Gastroesophageal sphincter (tissue), 3 donors: ENCODE measurements at regions not wholly inside any gene's neighbourhood (a gene's known extent, or its start where the extent isn't known, plus 50 kb on each side); places are given as distances from the start of the nearest gene placed in this dataset.

Source experiments
- POLR2A ChIP-seq, 2 donors: fragments of 450-650 bp; IDR thresholded peaks; one replicate each; pipeline ENCODE4 v1.6.1; 2017; ENCODE audit warnings: antibody characterized with exemption in 2 of 2, mild to moderate bottlenecking in 2 of 2, moderate library complexity in 1 of 2
- POLR2AphosphoS5 ChIP-seq: sonication (generic); formaldehyde crosslinking; IDR thresholded peaks from one replicate; pipeline ENCODE4 v1.6.1; 2017; ENCODE audit warnings: antibody characterized with exemption
- TF ChIP-seq, protein P1 (sequence below), 4 experiments: fragments of 200-600 bp in 2 of 4; fragments of 450-650 bp in 2 of 4; sonication (generic) in 1 of 4; IDR thresholded peaks; one replicate each; pipeline ENCODE4 v1.5.1; 2017 to 2019; ENCODE audit warnings: antibody characterized with exemption in 4 of 4, mild to moderate bottlenecking in 2 of 4, moderate library complexity in 2 of 4

- TF ChIP-seq POLR2A (IDR thresholded peaks at IDR 0.05): no peak
- TF ChIP-seq, protein P1, sequence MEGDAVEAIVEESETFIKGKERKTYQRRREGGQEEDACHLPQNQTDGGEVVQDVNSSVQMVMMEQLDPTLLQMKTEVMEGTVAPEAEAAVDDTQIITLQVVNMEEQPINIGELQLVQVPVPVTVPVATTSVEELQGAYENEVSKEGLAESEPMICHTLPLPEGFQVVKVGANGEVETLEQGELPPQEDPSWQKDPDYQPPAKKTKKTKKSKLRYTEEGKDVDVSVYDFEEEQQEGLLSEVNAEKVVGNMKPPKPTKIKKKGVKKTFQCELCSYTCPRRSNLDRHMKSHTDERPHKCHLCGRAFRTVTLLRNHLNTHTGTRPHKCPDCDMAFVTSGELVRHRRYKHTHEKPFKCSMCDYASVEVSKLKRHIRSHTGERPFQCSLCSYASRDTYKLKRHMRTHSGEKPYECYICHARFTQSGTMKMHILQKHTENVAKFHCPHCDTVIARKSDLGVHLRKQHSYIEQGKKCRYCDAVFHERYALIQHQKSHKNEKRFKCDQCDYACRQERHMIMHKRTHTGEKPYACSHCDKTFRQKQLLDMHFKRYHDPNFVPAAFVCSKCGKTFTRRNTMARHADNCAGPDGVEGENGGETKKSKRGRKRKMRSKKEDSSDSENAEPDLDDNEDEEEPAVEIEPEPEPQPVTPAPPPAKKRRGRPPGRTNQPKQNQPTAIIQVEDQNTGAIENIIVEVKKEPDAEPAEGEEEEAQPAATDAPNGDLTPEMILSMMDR (IDR thresholded peaks at IDR 0.05): no peak
- no peak for TF ChIP-seq POLR2AphosphoS5
Observed at GRCh38 chr15:68526269-68526668, 52.5 kb upstream of the CORO2B start.
